Neuron (in vitro differentiated cells): ENCODE measurements at regions not wholly inside any gene's neighbourhood (a gene's known extent, or its start where the extent isn't known, plus 50 kb on each side); places are given as distances from the start of the nearest gene placed in this dataset.

Experiments used
- H2AFZ ChIP-seq: one replicate; pipeline ENCODE4 v1.6.1; 2013; ENCODE audit warnings: low read depth, mild to moderate bottlenecking, inconsistent platforms, low read length, moderate library complexity
- H3K27me3 ChIP-seq: one replicate; pipeline ENCODE4 v1.6.1; 2013; ENCODE audit warnings: low read length; ENCODE audit not compliant: insufficient read depth
- H3K36me3 ChIP-seq: one replicate; pipeline ENCODE4 v1.6.1; 2013; ENCODE audit warnings: low read length; ENCODE audit not compliant: insufficient read depth
- H3K4me1 ChIP-seq: one replicate; pipeline ENCODE4 v1.6.1; 2013; ENCODE audit warnings: low read length; ENCODE audit not compliant: insufficient read depth
- H3K4me3 ChIP-seq: 2 replicates; pipeline ENCODE4 v1.5.1; 2013; ENCODE audit warnings: mild to moderate bottlenecking, low read length, moderate library complexity
- H3K9me3 ChIP-seq: one replicate; pipeline ENCODE4 v1.6.1; 2013; ENCODE audit warnings: low read length

DNA sequence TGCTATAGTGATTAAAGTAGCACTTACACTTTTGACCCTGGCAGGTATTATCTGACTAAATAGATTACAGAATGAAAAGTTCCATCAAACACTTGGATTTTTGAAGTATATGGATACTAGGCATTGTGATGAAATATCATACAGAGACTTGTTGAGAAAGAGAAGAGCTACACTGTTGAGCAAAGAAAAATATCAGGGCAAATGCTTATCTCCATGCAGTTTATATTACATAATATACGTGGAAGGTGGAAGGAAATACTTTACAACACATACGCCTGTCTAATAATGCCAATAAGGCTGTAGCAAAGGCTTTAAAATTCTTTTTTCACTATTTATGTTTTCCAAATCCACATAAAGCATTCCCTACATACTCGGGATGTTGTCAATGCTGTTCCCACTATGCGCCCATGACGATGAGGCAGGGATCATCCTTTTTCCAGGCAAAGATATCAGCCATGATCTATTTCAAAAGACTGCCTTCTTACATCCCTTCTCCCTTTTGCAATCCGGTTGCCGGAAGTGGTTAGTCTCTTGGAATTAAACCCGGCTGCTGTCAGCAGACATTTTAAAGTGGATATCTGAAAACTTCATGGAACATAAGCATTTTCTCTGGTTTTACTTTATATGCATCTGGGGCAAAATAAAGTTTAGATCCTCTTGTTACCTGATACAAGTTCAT lies 92.6 kb upstream of the ITGA4 start:
- Histone ChIP-seq H3K27me3 (no peaks in the 10 kb centered on the region), H2AFZ (no peak overlapping the region), H3K36me3 (no peaks in the 10 kb centered on the region), H3K4me1 (no peaks in the 10 kb centered on the region), H3K9me3 (no peaks in the 10 kb centered on the region), H3K4me3 (no peak overlapping the region)

DNA sequence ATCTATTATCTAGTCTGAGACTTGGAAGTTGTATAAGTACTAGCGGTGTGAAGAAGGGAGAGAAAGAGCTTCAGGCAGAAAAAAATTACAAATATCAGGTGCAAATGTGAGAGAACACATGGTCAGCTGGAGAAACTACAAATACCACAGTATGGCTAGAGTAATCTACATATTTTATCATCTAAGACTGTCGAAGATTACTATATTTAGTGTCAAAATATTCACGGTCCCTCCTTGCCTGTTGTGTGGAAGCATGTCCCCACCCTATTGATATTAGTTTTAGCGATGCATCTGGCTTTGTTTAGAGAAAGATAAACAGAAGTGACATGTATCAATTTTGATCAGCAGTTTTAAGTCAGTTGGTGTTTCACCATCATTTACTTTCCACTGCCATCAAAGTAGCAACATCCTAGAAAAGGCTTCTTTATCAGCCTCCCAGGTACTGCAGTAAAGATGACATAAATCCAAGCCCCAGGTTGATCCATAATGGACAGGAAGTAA lies 90.5 kb upstream of the ITGA4 start:
- Histone ChIP-seq H2AFZ (no peak overlapping the region), H3K9me3 (no peaks in the 10 kb centered on the region), H3K4me3 (no peak overlapping the region), H3K27me3 (no peaks in the 10 kb centered on the region), H3K4me1 (peaks cover 12% of the 10 kb centered on the region), H3K36me3 (no peaks in the 10 kb centered on the region)

DNA sequence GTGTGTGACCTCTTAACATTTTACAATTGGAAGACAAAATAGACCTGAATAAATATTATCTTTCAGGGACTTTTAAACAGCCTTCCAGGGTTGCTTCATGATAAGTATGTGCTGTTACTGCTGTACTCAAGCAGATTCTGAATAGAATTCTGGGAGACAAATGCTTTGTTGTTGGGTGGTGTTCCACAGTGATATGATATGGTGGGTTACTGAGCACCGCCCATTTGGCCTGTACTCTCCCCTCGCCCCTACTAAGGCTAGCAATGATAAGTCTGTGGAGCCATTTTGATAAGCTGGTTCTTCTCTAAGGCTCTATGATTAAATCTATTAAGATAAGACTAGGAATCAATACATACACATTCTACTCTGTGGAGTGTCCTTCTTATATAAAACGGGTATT lies 89.8 kb upstream of the ITGA4 start:
- Histone ChIP-seq H3K4me1 (peaks cover 18% of the 10 kb centered on the region), H3K9me3 (no peaks in the 10 kb centered on the region), H2AFZ (no peak overlapping the region), H3K36me3 (no peaks in the 10 kb centered on the region), H3K4me3 (no peak overlapping the region), H3K27me3 (no peaks in the 10 kb centered on the region)

DNA sequence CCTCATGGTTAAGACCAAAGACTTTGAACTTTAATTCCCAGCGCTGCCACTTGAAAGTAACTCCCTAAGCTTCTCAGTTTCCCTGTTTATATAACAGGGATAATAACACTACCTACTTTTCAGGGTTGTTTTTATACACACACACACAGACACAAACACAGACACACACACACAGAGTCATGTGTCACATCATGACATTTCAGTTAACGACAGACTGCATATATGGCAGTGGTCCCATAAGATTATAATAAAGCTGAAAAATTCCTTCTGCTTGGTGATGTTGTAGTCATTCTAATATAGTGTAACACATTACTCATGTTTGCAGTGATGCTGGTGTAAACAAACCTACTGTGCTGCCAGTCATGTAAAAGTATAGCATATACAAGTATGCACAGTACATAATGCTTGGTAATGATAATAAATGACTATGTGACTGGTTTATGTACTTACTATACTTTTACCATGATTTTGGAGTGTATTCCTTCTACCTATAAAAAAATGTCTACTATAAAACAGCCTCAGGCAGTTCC lies 89.2 kb upstream of the ITGA4 start:
- Histone ChIP-seq H3K9me3 (no peaks in the 10 kb centered on the region), H3K27me3 (no peaks in the 10 kb centered on the region), H3K36me3 (no peaks in the 10 kb centered on the region), H3K4me3 (no peak overlapping the region), H3K4me1 (peaks cover 18% of the 10 kb centered on the region), H2AFZ (no peak overlapping the region)

DNA sequence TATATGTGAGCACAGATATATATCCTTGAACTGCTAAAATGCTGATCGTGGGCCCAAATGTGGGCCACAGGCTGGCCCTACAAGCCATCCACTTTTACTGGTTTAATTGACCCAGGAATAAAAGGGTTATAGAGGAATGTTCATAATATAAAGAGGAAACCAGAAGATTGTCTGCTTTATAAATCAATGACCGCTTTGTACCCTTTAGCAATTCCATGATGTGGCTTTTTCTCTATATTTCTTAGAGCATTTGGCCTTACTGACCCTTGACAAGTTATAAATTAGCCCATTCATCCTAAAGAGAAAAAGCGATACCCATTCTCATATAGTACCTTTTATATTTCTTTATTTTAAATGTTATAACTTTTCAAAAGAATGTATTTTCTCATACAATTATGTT lies 87.1 kb upstream of the ITGA4 start:
- no peaks in the 10 kb centered on the region for H3K9me3 ChIP-seq
- H3K4me3 ChIP-seq = no peak overlapping the region
- H2AFZ ChIP-seq = no peak overlapping the region
- no peaks in the 10 kb centered on the region for H3K27me3 ChIP-seq
- H3K36me3 ChIP-seq = no peaks in the 10 kb centered on the region
- H3K4me1 ChIP-seq = peaks cover 18% of the 10 kb centered on the region

DNA sequence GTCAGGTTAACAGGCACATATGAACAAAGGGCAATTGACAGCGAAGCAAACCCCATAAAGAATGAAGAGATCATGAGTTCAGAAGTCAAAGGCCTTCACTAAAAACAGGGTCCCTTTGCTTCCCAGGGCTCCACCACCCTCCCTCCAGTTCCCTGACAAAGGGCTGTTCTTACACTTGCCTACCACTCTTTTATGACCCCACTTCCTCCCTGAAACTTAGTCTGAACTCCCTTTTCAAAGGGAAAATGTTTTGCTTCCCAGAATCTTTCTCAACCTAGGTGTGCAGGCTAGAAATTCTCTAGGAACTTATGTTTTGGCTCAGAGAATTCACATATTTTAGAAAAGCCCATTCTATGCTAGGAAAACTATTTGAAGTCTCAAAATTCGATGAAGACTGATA lies 86.0 kb upstream of the ITGA4 start:
- no peaks in the 10 kb centered on the region for H3K27me3 ChIP-seq
- peaks cover 18% of the 10 kb centered on the region for H3K4me1 ChIP-seq
- H3K4me3 ChIP-seq = no peak overlapping the region
- no peaks in the 10 kb centered on the region for H3K36me3 ChIP-seq
- no peaks in the 10 kb centered on the region for H3K9me3 ChIP-seq
- H2AFZ ChIP-seq = no peak overlapping the region

DNA sequence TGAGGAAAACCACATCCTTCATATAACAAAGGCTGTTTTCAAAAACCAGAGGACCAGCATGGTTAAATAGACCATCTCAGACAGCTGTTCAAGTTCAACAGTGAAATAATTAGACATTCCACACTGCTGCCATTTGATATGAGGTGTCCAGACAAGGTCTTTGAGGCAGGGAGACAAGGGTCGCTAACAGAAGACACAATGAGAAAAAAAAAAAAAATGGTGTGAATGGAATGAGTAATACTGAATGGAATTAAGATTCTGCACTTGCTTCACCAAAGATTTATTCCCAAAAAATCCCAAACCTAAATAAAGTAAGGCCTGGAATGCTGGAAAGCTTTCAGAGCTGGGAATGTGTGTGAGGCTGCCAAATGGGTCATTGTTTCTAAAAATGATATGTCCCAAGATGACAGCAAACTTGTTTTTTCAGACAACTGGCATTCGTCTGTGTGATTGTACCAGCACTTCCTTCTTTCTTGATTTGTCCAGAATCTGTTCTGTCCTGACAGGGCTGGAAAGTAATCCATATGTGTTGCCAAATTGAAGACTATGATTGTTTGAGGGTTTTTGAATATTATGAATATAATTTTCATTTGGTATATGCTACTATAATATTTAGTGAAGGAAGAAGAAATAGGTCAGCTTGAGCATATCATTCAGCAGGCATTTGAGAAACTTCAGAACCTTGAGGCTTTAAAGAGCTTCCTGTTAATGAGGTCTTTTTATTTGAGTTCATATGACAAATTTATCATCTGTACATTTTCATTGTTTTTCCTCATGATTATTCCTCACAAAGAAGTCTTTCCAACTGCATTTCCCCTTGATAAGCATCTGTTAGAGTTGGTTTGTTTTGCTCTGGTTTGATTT lies 85.2 kb upstream of the ITGA4 start:
- Histone ChIP-seq H3K36me3 (no peaks in the 10 kb centered on the region), H3K9me3 (no peaks in the 10 kb centered on the region), H2AFZ (no peak overlapping the region), H3K27me3 (no peaks in the 10 kb centered on the region), H3K4me3 (no peak overlapping the region), H3K4me1 (peaks cover 18% of the 10 kb centered on the region)

DNA sequence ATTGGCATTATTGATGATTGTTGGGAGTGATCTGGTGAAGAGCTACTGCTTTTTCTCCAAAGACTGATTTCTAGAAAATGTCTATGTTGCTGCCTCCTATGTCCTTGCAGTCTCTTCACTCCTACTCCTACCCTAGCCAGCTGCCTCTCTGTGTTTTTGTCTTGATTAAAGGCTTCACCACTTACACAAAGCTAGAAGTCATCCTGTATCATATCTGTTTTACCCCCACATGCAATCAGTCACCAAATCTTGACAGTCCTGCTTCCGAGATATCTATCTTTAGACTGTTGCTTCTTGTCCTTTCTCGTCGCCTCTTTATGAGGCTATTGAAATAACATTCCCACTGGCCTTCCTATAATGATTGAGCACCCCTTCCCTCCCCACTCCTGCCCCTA lies 84.5 kb upstream of the ITGA4 start:
- no peak overlapping the region for H2AFZ ChIP-seq
- H3K9me3 ChIP-seq = no peaks in the 10 kb centered on the region
- no peak overlapping the region for H3K4me3 ChIP-seq
- H3K4me1 ChIP-seq = peaks cover 18% of the 10 kb centered on the region
- no peaks in the 10 kb centered on the region for H3K36me3 ChIP-seq
- H3K27me3 ChIP-seq = no peaks in the 10 kb centered on the region

DNA sequence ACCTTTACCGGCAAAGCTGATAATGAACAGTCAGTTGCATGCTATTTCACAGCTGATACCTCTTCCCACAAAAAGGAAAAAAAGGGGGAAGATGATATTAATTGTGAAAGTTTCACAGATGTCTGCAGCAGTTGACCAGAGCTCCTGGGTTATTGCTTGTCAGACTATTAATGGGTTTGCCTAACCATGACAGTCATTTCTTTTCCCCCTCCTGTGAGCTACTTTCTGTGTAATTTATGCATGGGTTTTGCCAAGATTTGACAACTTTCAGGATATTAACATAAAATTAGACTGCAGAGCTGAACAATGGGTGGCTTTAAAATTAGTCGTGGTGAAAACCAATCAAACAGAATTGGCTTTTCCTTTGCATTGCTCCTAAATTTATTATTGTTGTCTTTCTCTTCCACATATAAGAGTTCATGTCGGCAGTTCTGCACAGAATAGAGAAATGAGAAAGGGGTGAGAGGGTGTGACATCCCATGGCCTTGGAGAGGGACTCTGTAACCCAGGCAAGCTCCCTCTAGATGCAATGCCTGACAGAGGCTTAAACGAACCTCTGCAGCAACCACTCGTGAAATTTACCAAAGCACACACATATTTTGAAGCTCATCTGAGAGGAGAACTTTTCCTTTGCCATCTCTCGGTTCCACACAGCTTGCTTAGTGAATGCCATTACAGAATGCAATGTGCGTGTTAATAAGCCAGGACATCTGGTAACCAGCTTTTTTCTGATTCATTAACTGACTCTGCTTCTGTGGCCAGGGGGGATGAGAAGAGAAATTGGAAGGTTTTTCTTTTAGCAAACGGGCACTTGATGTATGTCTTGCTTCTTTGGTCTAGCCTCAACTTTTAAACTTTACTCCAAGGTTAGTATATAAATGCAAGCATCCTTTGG lies 82.2 kb upstream of the ITGA4 start:
- no peaks in the 10 kb centered on the region for H3K36me3 ChIP-seq
- no peak overlapping the region for H2AFZ ChIP-seq
- H3K9me3 ChIP-seq = no peaks in the 10 kb centered on the region
- peaks cover 18% of the 10 kb centered on the region for H3K4me1 ChIP-seq
- H3K4me3 ChIP-seq = no peak overlapping the region
- no peaks in the 10 kb centered on the region for H3K27me3 ChIP-seq

DNA sequence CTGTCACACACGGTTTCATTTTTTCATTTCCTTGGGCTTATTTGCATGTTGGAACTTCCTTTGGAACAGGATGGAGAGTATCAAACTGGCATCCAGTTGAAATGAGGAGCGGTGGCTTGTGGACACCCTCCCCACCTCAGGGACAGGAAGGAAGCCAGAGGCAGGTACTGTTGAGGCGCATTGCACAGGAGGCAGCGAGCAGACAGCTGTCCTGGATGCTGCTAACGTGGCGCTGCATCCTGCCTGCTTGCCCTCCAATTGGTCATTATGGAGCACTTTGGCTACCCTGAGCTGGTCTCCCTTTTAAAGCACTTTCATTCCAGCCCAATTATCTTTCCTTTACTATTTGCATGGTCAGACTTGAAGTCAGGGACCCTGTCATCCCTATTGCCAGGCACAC lies 80.7 kb upstream of the ITGA4 start:
- no peak overlapping the region for H3K4me3 ChIP-seq
- no peaks in the 10 kb centered on the region for H3K9me3 ChIP-seq
- H2AFZ ChIP-seq = no peak overlapping the region

DNA sequence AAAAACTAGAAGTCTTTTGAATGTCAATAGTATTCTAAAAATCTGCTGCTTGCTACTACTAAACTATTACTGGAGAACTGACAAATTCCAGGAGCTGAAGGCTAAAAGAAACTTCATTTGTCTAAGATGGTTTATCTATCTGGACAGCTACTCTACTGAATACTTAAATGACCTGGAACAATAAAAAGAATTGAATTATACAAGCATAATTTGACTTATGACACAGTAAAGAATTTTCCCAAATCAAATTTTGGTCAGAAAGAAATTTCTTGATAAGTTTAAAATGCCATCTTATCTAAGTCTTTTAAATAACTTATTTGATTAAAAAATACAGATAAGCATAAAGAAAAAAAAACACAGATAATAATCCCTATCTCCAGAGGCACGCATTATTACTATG lies 80.2 kb upstream of the ITGA4 start:
- H3K9me3 ChIP-seq = no peaks in the 10 kb centered on the region
- peaks cover 3% of the 10 kb centered on the region for H3K4me1 ChIP-seq
- no peaks in the 10 kb centered on the region for H3K36me3 ChIP-seq
- no peak overlapping the region for H3K4me3 ChIP-seq
- H2AFZ ChIP-seq = no peak overlapping the region
- no peaks in the 10 kb centered on the region for H3K27me3 ChIP-seq

More for the DNA sequence above, 80.7 kb upstream of the ITGA4 start:
- peaks cover 9% of the 10 kb centered on the region for H3K4me1 ChIP-seq
- H3K27me3 ChIP-seq = no peaks in the 10 kb centered on the region
- H3K36me3 ChIP-seq = no peaks in the 10 kb centered on the region

DNA sequence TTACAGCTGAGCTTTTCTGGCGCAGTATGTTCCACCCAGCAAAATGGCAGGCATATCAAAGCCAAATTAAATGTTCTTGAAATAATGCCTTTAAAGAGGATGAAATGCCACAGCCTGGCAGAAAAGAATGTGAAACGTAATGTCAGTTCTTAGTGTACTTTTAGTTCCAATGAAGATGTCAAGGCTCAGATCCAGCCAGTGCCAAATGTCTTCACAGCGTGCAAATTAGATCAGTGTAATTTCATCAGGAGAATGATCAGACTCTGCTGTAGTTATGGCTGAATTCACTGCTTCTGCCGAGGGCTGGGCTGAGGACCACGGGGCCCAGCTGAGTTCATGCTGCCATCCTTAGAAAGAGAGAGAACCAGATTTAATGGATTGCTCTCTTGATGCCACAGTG lies 78.7 kb upstream of the ITGA4 start:
- Histone ChIP-seq H3K4me3 (no peak overlapping the region), H2AFZ (no peak overlapping the region), H3K4me1 (no peaks in the 10 kb centered on the region), H3K9me3 (no peaks in the 10 kb centered on the region), H3K36me3 (no peaks in the 10 kb centered on the region), H3K27me3 (no peaks in the 10 kb centered on the region)
